GM23338 (cell line): ENCODE measurements at regions not wholly inside any gene's neighbourhood (a gene's known extent, or its start where the extent isn't known, plus 50 kb on each side); places are given as distances from the start of the nearest gene placed in this dataset.

Source experiments
- ATAC-seq: fragments of 200-7000 bp; cut with Tn5 transposase; 3 replicates; pipeline ENCODE4 v1.9.1; 2020
- DNase-seq: peaks from one replicate; pipeline ENCODE4 v3.0.0-alpha.2; 2015; ENCODE audit warnings: low spot score
- H2AFZ ChIP-seq: fragments of 200-600 bp; sonication (generic); 2 replicates; pipeline ENCODE4 v1.8.0; 2016; ENCODE audit warnings: antibody characterized with exemption, mild to moderate bottlenecking, moderate library complexity
- H3F3A ChIP-seq: fragments of 200-600 bp; sonication (generic); replicated peaks from 2 replicates; pipeline ENCODE4 v1.8.0; 2017; ENCODE audit warnings: antibody characterized with exemption, mixed run types, low read depth
- H3K27ac ChIP-seq: fragments of 200-600 bp; sonication (generic); 2 replicates; pipeline ENCODE4 v1.6.1; 2016; ENCODE audit warnings: low read depth
- H3K27me3 ChIP-seq: fragments of 200-600 bp; sonication (generic); 2 replicates; pipeline ENCODE4 v1.8.0; 2016; ENCODE audit warnings: mild to moderate bottlenecking, mixed run types, moderate library complexity; ENCODE audit not compliant: insufficient read depth
- H3K36me3 ChIP-seq: fragments of 200-600 bp; sonication (generic); 2 replicates; pipeline ENCODE4 v1.8.0; 2016; ENCODE audit warnings: mild to moderate bottlenecking; ENCODE audit not compliant: insufficient read depth
- H3K4me1 ChIP-seq: fragments of 200-600 bp; sonication (generic); 2 replicates; pipeline ENCODE4 v1.8.0; 2016; ENCODE audit warnings: mild to moderate bottlenecking, moderate library complexity; ENCODE audit not compliant: insufficient read depth
- H3K4me2 ChIP-seq: fragments of 200-600 bp; sonication (generic); 2 replicates; pipeline ENCODE4 v1.7.1; 2017; ENCODE audit warnings: mixed run types
- H3K4me3 ChIP-seq: fragments of 200-600 bp; sonication (generic); 2 replicates; pipeline ENCODE4 v1.6.1; 2016; ENCODE audit warnings: mixed run types
- H3K79me2 ChIP-seq: fragments of 200-600 bp; sonication (generic); replicated peaks from 2 replicates; pipeline ENCODE4 v1.8.0; 2017; ENCODE audit warnings: mild to moderate bottlenecking; ENCODE audit not compliant: insufficient read depth
- H3K9me2 ChIP-seq: fragments of 200-600 bp; sonication (generic); 2 replicates; pipeline ENCODE4 v1.8.0; 2017; ENCODE audit not compliant: insufficient read depth
- H4K20me1 ChIP-seq: fragments of 200-600 bp; sonication (generic); replicated peaks from 2 replicates; pipeline ENCODE4 v1.8.0; 2017; ENCODE audit warnings: mild to moderate bottlenecking; ENCODE audit not compliant: insufficient read depth
- H3K27ac Mint-ChIP-seq: 2 replicates; pipeline ENCODE4 v1.8.0; 2020; ENCODE audit warnings: inconsistent platforms, mild to moderate bottlenecking, moderate library complexity, mixed read lengths
- H3K27me3 Mint-ChIP-seq: 3 replicates; pipeline ENCODE4 v1.8.0; 2022; ENCODE audit warnings: low read depth, mild to moderate bottlenecking, moderate library complexity, mixed read lengths, inconsistent platforms; ENCODE audit not compliant: insufficient read depth, poor library complexity
- H3K36me3 Mint-ChIP-seq: 3 replicates; pipeline ENCODE4 v1.8.0; 2021; ENCODE audit warnings: low read depth, mild to moderate bottlenecking, inconsistent platforms, moderate library complexity, mixed read lengths
- H3K4me1 Mint-ChIP-seq: 3 replicates; pipeline ENCODE4 v1.8.0; 2020; ENCODE audit warnings: mild to moderate bottlenecking, inconsistent platforms, mixed read lengths
- H3K4me3 Mint-ChIP-seq: 3 replicates; pipeline ENCODE4 v1.8.0; 2021; ENCODE audit warnings: moderate library complexity, mild to moderate bottlenecking, inconsistent platforms, mixed read lengths
- H3K9me3 Mint-ChIP-seq: 3 replicates; pipeline ENCODE4 v1.8.0; 2020; ENCODE audit warnings: moderate library complexity, mild to moderate bottlenecking, inconsistent platforms, mixed read lengths
- CREB1 ChIP-seq: fragments of 250-450 bp; sonication (Bioruptor Pico); IDR thresholded peaks from 2 replicates; pipeline ENCODE4 v1.5.0; 2020; ENCODE audit warnings: low read depth, mild to moderate bottlenecking, moderate library complexity
- CTCF ChIP-seq, 2 experiments: fragments of 200-600 bp in 1 of 2; sonication (generic) in 1 of 2; conservative IDR thresholded peaks; 2 replicates each; pipeline versions ENCODE4 v1.5.1 to v1.6.1; 2016 to 2017; ENCODE audit warnings: antibody characterized with exemption in 2 of 2, low read depth in 2 of 2, mild to moderate bottlenecking in 2 of 2, moderate library complexity in 1 of 2
- ETS1 ChIP-seq: IDR thresholded peaks from 2 replicates; pipeline ENCODE4 v1.6.1; 2016; ENCODE audit warnings: antibody characterized with exemption
- EZH2 ChIP-seq: fragments of 200-600 bp; sonication (generic); IDR thresholded peaks from one replicate; pipeline ENCODE4 v1.8.0; 2017; ENCODE audit warnings: antibody characterized with exemption, mild to moderate bottlenecking, low read depth; ENCODE audit not compliant: unreplicated experiment
- EZH2phosphoT487 ChIP-seq: fragments of 200-600 bp; sonication (generic); IDR thresholded peaks from one replicate; pipeline ENCODE4 v1.8.1; 2018; ENCODE audit warnings: antibody characterized with exemption; ENCODE audit not compliant: unreplicated experiment
- NANOG ChIP-seq: IDR thresholded peaks from 2 replicates; pipeline ENCODE4 v1.6.1; 2016; ENCODE audit warnings: antibody characterized with exemption, borderline replicate concordance
- POLR2AphosphoS5 ChIP-seq: IDR thresholded peaks from 2 replicates; pipeline ENCODE4 v1.6.1; 2016; ENCODE audit warnings: antibody characterized with exemption, low read depth
- REST ChIP-seq: IDR thresholded peaks from one replicate; pipeline ENCODE4 v1.6.1; 2018; ENCODE audit warnings: antibody characterized with exemption; ENCODE audit not compliant: unreplicated experiment
- STAT1 ChIP-seq: IDR thresholded peaks from one replicate; pipeline ENCODE4 v1.6.1; 2016; ENCODE audit warnings: antibody characterized with exemption; ENCODE audit not compliant: unreplicated experiment
- ZNF114 ChIP-seq: fragments of 250-450 bp; sonication (Bioruptor Pico); IDR thresholded peaks from 2 replicates; pipeline ENCODE4 v1.5.0; 2020; ENCODE audit warnings: mild to moderate bottlenecking, moderate library complexity
- ZNF331 ChIP-seq: fragments of 250-450 bp; sonication (Bioruptor Pico); IDR thresholded peaks from 2 replicates; pipeline ENCODE4 v1.5.0; 2020; ENCODE audit warnings: low read depth, mild to moderate bottlenecking, moderate library complexity

- Mint-ChIP-seq H3K4me3 (no peak overlapping the region), H3K4me1 (no peaks in the 10 kb centered on the region), H3K36me3 (no peaks in the 10 kb centered on the region), H3K27me3 (no peaks in the 10 kb centered on the region), H3K9me3 (no peaks in the 10 kb centered on the region), H3K27ac (no peak overlapping the region)
- no peaks in the 10 kb centered on the region for H3K27me3 ChIP-seq
- H3K36me3 ChIP-seq, result no peaks in the 10 kb centered on the region
- H2AFZ ChIP-seq, result no peak overlapping the region
- ATAC-seq (no peak), DNase-seq (no peak)
- H3K4me1 ChIP-seq, result no peaks in the 10 kb centered on the region
- no peak overlapping the region for H3K4me2 ChIP-seq
- H3K9me2 ChIP-seq, result 0 out of 2 replicates have a peak, but pooled peaks cover 3% of the 10 kb centered on the region
- TF ChIP-seq NANOG (no peak), CTCF (conservative IDR thresholded peaks at IDR 0.05; ENCODE audit: low read depth in 2 of 2) (no peak), ZNF331 (no peak), STAT1 (no peak), EZH2 (no peak)
- H4K20me1 ChIP-seq, result no peaks in the 10 kb centered on the region
- H3K27ac ChIP-seq, result no peak overlapping the region
- no peaks in the 10 kb centered on the region for H3K79me2 ChIP-seq
- H3K4me3 ChIP-seq, result no peak overlapping the region
- H3F3A ChIP-seq, result no peaks in the 10 kb centered on the region
Observed at GRCh38 chr3:89625945-89626344, 518.5 kb downstream of the EPHA3 start.

- no peak for DNase-seq
- TF ChIP-seq NANOG (no peak), POLR2AphosphoS5 (no peak), REST (no peak), CREB1 (CRISPR knock-in tag) (no peak), EZH2 (no peak), ZNF114 (CRISPR knock-in tag) (no peak), ETS1 (no peak), CTCF (conservative IDR thresholded peaks at IDR 0.05; ENCODE audit: low read depth in 2 of 2) (no peak), EZH2phosphoT487 (no peak)
Observed at GRCh38 chr3:89628856-89629670, 521.6 kb downstream of the EPHA3 start.

More at GRCh38 chr3:89628856-89629670, 521.6 kb downstream of the EPHA3 start:
- Mint-ChIP-seq H3K27ac (no peak overlapping the region), H3K4me3 (no peak overlapping the region), H3K4me1 (no peaks in the 10 kb centered on the region), H3K36me3 (no peaks in the 10 kb centered on the region), H3K9me3 (no peaks in the 10 kb centered on the region), H3K27me3 (no peaks in the 10 kb centered on the region)
- H3K27me3 ChIP-seq, result no peaks in the 10 kb centered on the region
- H3K9me2 ChIP-seq, result 0 out of 2 replicates have a peak, but pooled peaks cover 3% of the 10 kb centered on the region
- H3K36me3 ChIP-seq, result no peaks in the 10 kb centered on the region
- no peak overlapping the region for H3K27ac ChIP-seq
- no peaks in the 10 kb centered on the region for H3K79me2 ChIP-seq
- H4K20me1 ChIP-seq, result no peaks in the 10 kb centered on the region
- no peak overlapping the region for H3K4me3 ChIP-seq
- no peak for ATAC-seq
- H3F3A ChIP-seq, result no peaks in the 10 kb centered on the region
- H2AFZ ChIP-seq, result no peak overlapping the region
- H3K4me2 ChIP-seq, result no peak overlapping the region
- no peaks in the 10 kb centered on the region for H3K4me1 ChIP-seq
